AG04449 (cell line): ENCODE measurements at regions not wholly inside any gene's neighbourhood (a gene's known extent, or its start where the extent isn't known, plus 50 kb on each side); places are given as distances from the start of the nearest gene placed in this dataset.

ENCODE experiments used
- CTCF ChIA-PET: fragments of 350-600 bp; formaldehyde crosslinking; extraction: SDS; loops from one replicate; lab custom pipeline; 2021; ENCODE audit warnings: antibody characterized with exemption; lab: Yijun Ruan, JAX
- POLR2A ChIA-PET: fragments of 400-600, 350-600 bp; formaldehyde crosslinking; extraction: SDS; loops from one replicate; lab custom pipeline; 2020; ENCODE audit warnings: antibody characterized with exemption, inconsistent platforms; lab: Yijun Ruan, JAX
- DNase-seq: peaks from one replicate; pipeline ENCODE4 v3.0.0-alpha.2; 2010; ENCODE audit warnings: low read depth, low spot score
- H3K4me3 ChIP-seq: 2 replicates; pipeline ENCODE4 v1.5.1; 2011; ENCODE audit warnings: low read depth, mild to moderate bottlenecking, control low read depth, low read length
- CTCF ChIP-seq: IDR thresholded peaks from one replicate; pipeline ENCODE4 v1.5.1; 2011; ENCODE audit warnings: mild to moderate bottlenecking, moderate library complexity, low read length, control low read depth, inconsistent platforms; ENCODE audit not compliant: insufficient read depth; ENCODE audit errors: missing control alignments

- CTCF ChIA-PET, result interaction anchor here (0.6 to 1.4 kb wide), 2 partner anchors 12 to 424 kb away, joined by 3 to 5 read pairs; no protein-coding TSS in a partner anchor
- TF ChIP-seq CTCF, result no peak
- H3K4me3 ChIP-seq, result no peak overlapping the region
- DNase-seq, result no peak
- POLR2A ChIA-PET, result no interaction called here
Observed at GRCh38 chr3:13689373-13690260, 140.7 kb downstream of the FBLN2 start.

- CTCF ChIA-PET, result interaction anchor here (0.6 kb wide), 1 partner anchor 423 kb away, joined by 3 read pairs; no protein-coding TSS in a partner anchor
- POLR2A ChIA-PET, result no interaction called here
- TF ChIP-seq CTCF, result no peak
- no peak overlapping the region for H3K4me3 ChIP-seq
- DNase-seq, result no peak
Observed at GRCh38 chr3:13688824-13689223, 139.9 kb downstream of the FBLN2 start.

GRCh38 chr3:13688034-13688433 lies 139.1 kb downstream of the FBLN2 start:
- CTCF ChIA-PET, result no interaction called here
- no peak for DNase-seq
- TF ChIP-seq CTCF, result no peak
- H3K4me3 ChIP-seq, result no peak overlapping the region
- POLR2A ChIA-PET, result no interaction called here
